COLO668 (cell line): ENCODE measurements at regions not wholly inside any gene's neighbourhood (a gene's known extent, or its start where the extent isn't known, plus 50 kb on each side); places are given as distances from the start of the nearest gene placed in this dataset.
"Not testable (repeated sequence)": the region's sequence is repeated elsewhere in the genome, so short reads cannot be mapped to it uniquely, and the experiment has no call there.

Experiments used
- DNase-seq: peaks from one replicate; lab custom pipeline; 2025; ENCODE audit not compliant: unreplicated experiment; lab: John Stamatoyannopoulos, UW

- DNase-seq = no peak
Observed at GRCh38 chr1:4133297-4133938, 233.3 kb upstream of the C1orf174 start.

DNA sequence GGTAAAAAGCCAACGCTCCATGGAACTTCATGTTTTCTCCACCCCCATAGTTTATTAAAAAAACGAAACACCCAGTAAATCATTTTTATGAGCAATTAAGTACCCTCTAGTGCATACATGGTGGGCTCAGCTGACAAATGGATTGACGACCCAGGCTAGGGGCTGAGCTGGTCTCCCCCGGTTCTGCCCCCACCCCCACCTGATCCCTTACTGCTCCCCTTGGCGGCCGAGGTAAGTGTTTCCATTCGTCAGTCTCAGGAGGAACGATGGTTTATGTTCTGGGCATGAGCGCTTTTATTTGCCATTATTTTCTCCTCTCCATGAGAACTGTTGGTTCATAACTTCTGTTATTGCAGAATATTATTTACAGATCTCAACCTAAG lies 233.9 kb upstream of the C1orf174 start:
- no peak for DNase-seq

GRCh38 chr1:4135853-4136252 lies 235.8 kb upstream of the C1orf174 start:
- not testable (repeated sequence) for DNase-seq

- no peak for DNase-seq
Observed at GRCh38 chr1:4137621-4138415, 237.7 kb upstream of the C1orf174 start.

GRCh38 chr1:4139646-4140045 lies 239.6 kb upstream of the C1orf174 start:
- no peak for DNase-seq

DNA sequence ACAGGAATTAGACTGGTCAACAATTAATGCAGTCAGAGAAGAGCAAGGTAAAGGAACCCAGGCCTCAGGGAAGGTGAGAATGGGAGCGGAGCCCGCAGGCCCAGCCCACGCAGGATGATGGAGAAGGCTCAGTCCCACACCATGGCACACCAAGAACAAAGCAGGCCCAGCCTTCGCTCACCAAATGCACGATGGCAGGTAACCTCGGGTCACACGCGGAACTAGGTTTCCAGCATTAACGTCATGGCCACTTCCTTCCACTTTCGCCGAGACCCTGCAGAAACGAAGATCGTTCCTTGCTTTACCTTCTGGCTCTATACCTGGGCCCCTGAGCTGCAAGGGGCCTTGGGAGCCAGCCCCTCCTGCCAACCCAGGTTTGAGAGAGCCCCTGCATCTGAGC lies 240.2 kb upstream of the C1orf174 start:
- no peak for DNase-seq

- DNase-seq = no peak
Observed at GRCh38 chr1:4140821-4141220, 240.7 kb upstream of the C1orf174 start.

GRCh38 chr1:4144349-4144971 lies 244.4 kb upstream of the C1orf174 start:
- DNase-seq = no peak

DNA sequence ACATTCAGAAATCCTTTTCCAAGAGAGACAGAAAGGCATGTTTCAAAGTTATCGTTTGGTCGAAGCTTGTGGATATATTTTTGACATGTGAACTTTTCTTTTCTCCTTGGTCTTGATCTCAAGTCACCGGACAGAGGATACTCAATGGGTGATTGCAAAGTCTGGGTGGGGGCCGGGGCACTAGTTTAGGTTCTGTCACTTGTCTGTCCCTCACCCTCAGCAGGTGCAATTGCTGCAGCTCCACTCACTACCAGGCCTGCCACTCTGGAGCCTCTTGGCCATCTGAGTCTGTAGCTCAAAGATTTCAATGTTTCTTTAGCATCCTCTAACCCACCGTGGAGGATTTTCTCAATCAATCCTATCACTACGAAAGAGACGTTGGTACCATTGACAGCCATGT lies 246.0 kb upstream of the C1orf174 start:
- no peak for DNase-seq

- no peak for DNase-seq
Observed at GRCh38 chr1:4146614-4147013, 246.5 kb upstream of the C1orf174 start.

GRCh38 chr1:4147509-4147908 lies 247.4 kb upstream of the C1orf174 start:
- DNase-seq = no peak

DNA sequence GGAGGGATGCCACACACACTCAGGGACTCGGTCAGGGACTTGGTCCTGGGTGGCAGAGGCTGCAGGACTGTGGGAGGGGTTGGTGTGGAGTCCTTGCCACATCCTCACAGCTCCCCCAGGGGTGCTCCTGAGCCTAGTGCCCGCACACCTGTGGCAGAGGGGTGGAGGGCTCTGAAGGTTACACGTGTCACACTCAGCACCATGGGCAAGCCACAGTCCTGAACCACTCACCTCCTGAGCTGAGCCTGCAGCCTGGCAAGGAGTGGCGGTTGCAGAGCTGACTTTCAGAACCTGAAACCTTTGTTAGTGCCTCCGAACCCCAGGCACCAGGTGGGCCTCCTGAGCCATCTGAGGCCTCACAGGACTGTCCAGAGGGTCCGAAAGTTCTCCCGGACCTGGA lies 249.2 kb upstream of the C1orf174 start:
- no peak for DNase-seq

DNA sequence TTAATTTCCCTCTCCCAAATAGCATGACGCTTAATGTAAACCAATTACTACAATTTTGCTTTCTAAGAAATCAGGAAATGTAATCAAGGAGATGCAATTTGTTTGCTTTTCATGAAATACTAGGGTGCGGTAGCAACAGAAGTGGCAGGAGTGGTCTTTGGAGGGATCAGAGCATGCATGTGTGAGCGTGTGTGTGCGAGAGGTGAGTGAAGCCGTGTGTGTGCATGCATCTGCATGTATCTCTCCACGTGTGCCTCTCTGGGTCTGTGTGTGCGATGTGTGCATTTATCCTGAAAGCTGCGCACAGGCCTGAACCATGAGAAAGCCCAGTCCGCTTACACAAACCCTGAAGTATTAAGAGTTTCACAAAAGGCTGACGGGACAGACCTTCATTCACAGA lies 249.8 kb upstream of the C1orf174 start:
- no peak for DNase-seq

DNA sequence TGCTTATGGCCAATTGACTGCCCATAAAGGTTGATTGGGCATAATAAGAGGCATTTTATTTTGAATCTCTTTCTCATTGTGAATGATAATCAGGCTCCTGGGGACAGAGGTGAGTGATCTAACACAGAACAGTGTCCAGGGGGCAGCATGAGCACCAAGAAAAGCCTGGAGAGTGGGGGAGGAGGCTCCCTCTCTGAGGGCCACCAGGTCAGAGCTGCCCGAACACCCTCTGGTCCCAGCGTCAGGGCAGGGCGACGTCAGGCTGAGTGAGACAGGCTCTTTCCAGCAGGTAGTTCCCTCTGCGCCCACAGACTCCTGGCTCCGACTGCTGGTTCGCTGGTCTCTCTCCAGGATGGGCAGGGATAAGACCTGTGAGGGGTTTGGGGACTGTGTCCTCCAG lies 250.2 kb upstream of the C1orf174 start:
- no peak for DNase-seq

DNA sequence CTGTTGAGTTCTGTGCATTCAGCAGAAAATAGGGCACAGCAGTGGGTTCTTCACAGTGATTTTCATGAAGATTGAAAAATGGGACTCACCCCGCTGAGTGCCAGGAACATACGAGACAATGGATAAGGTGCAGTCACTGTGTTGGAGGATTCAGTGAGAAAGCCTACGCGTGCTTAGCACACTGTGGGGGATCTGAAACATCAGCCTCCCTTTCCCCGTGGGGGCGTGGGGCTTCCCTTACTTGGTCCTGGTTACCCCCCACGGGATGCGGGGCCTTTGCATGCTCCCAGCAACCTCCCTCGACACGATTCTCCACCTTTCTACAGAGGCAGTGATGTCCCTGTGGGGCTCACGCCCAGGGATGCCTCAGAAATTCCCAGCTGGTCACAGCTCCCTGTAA lies 252.2 kb upstream of the C1orf174 start:
- DNase-seq = no peak

GRCh38 chr1:4153571-4153970 lies 253.5 kb upstream of the C1orf174 start:
- DNase-seq = no peak

DNA sequence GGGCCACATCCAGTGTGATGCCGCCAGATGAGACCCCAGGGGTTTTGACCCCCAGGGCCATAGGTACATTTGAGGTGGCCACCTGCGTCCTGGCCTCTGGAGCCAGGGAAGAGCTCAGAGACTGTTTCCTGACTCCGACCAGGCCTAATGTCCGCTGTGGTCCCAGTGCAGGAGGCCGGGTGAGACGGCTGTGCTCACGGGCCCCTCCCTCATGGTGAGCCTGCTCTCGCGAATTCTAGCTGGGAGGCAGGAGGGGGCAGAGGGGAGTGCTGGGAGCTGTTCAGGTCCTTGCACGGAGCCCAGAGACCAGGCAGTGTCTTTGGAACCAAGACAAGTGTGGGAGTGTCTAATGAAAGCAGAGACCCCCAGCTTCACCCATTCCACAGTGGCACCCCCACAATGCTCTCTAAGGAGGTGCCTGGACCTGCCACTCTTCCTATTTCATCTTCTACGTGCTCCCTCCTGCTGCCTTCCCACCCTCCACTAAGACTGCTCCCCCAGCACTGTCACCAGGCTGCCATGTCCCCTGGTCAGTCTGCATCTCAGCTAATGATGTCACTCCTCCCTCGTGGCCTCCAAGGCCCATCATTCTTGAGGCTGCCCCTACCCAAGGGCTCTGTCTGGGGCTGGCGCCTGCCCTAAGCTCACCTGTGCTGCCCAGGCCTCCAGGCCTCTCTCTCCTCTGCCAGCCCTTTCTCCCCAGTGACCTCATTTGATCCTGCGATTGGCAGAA lies 256.3 kb upstream of the C1orf174 start:
- no peak for DNase-seq

GRCh38 chr1:4160181-4160580 lies 260.1 kb upstream of the C1orf174 start:
- DNase-seq = no peak

DNA sequence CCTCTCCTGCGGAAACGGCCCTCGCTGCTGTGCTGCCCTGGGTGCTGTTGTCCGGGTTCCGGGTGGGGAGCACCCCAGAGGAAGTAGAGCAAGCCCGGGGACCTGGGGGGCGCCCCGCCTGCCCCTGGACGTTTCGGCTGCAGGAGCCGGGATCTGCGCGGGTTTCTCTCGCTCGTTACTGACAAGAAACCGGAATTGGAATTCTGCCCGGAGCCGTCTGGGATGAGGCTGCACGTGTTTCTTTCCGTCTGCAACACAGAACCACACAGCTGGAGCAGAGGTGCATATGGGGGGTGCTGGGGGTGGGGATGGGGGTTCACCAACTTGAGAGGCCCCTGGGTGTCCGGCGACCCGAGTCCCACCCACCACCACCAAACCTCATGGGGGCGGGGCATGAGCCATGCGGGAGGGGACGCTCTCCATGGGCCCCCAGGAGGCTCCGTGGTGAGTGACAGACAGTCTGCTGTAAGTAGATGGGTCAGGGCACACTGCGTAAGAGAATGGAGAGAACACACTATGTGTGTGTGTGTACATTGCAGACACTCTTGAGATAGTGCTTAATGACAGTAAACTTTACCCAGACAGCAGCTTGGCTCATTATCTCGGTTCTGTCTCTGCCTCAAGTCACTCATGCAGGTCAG lies 261.4 kb upstream of the C1orf174 start:
- DNase-seq = no peak

GRCh38 chr1:4164965-4165364 lies 264.9 kb upstream of the C1orf174 start:
- DNase-seq = no peak

GRCh38 chr1:4165686-4166300 lies 265.7 kb upstream of the C1orf174 start:
- no peak for DNase-seq
